ENCODE measurements at regions not wholly inside any gene's neighbourhood (a gene's known extent, or its start where the extent isn't known, plus 50 kb on each side); places are given as distances from the start of the nearest gene placed in this dataset.
A peak's percentile ranks its signal among the peaks of the same experiment; 100 is the strongest.
"Not testable (repeated sequence)": the region's sequence is repeated elsewhere in the genome, so short reads cannot be mapped to it uniquely, and the experiment has no call there.

DNA sequence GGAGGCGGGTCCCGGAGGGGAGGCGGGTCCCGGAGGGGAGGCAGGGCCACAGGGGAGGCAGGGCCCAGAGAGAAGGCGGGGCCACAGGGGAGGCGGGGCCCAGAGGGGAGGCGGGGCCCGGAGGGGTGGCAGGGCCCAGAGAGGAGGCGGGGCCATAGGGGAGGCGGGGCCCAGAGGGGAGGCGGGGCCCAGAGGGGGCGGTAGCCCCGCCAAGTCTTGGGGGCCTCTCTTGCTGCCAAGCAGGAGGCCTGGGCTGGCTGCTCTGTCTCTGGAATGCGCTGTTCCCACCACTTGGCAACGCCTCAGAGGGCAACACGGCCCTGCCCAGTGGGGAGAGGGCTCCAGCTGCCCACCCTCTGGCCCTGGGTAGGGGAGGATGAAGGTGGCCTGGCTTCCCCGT lies 80.5 kb downstream of the YTHDF1 start:
- no peak overlapping the region for H3K4me3 ChIP-seq (ENCODE audit: low read length in 2 of 2)
- DNase-seq (peak; percentile 42 to 51), ATAC-seq (ENCODE audit: low FRiP score) (no peak)
- H3K27ac ChIP-seq (ENCODE audit: low read depth in 1 of 2, low read length in 2 of 2) = no peak overlapping the region
- H3K9me3 ChIP-seq (ENCODE audit: control insufficient read depth, low read length) = no peaks in the 10 kb centered on the region
- WGBS, 2 donors = 66 to 78% methylated on average over 11 to 17 of the region's 17 CpGs
- no peaks in the 10 kb centered on the region for H3K4me1 ChIP-seq (ENCODE audit: control insufficient read depth in 1 of 2, insufficient read depth in 2 of 2, low read length in 2 of 2)
- H3K27me3 ChIP-seq (ENCODE audit: control insufficient read depth in 1 of 2, insufficient read depth in 2 of 2, low read length in 1 of 2) = no peaks in the 10 kb centered on the region
- intact Hi-C loops (cut with DNase I) = no loop called here
- H3K36me3 ChIP-seq (ENCODE audit: control insufficient read depth in 1 of 2, insufficient read depth in 2 of 2, low read length in 1 of 2) = no peaks in the 10 kb centered on the region

DNA sequence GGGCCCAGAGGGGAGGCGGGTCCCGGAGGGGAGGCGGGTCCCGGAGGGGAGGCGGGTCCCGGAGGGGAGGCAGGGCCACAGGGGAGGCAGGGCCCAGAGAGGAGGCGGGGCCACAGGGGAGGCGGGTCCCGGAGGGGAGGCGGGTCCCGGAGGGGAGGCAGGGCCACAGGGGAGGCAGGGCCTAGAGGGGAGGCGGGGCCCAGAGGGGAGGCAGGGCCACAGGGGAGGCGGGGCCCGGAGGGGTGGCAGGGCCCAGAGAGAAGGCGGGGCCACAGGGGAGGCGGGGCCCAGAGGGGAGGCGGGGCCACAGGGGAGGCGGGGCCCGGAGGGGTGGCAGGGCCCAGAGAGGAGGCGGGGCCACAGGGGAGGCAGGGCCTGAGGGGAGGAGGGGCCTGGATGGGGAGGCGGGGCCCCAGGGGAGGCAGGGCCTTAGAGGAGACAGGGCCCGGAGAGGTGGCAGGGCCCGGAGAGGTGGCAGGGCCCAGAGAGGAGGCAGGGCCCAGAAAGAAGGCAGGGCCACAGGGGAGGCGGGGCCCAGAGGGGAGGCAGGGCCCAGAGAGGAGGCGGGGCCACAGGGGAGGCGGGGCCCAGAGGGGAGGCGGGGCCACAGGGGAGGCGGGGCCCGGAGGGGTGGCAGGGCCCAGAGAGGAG lies 81.1 kb downstream of the YTHDF1 start:
- H3K36me3 ChIP-seq (ENCODE audit: control insufficient read depth in 1 of 2, insufficient read depth in 2 of 2, low read length in 1 of 2); H3K9me3 ChIP-seq (ENCODE audit: control insufficient read depth, low read length); H3K27ac ChIP-seq (ENCODE audit: low read depth in 1 of 2, low read length in 2 of 2); H3K27me3 ChIP-seq (ENCODE audit: control insufficient read depth in 1 of 2, insufficient read depth in 2 of 2, low read length in 1 of 2); ATAC-seq (ENCODE audit: low FRiP score); intact Hi-C loops (cut with DNase I); H3K4me3 ChIP-seq (ENCODE audit: low read length in 2 of 2); H3K4me1 ChIP-seq (ENCODE audit: control insufficient read depth in 1 of 2, insufficient read depth in 2 of 2, low read length in 2 of 2): not testable (repeated sequence)
- 88 to 89% methylated on average over 7 to 11 of the region's 29 CpGs for WGBS, 2 donors
- peak; percentile 25 to 26 for DNase-seq

DNA sequence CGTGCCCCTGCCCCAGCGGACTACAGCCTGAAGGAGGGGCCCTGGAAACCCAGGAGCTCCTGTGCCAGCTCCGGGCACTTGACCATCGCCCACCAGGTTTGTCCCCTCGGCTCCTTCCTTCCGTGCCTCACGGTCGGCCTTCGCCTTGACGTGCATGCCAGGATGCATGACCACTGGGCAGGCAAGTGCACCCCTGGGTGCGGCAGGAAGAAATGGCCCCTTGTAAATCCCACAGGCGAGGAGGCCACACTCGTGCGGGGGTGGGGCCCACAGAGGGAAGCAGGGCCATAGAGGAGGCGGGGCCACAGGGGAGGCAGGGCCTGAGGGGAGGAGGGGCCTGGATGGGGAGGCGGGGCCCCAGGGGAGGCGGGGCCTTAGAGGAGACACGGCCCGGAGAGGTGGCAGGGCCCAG lies 81.7 kb downstream of the YTHDF1 start:
- no peak for ATAC-seq (ENCODE audit: low FRiP score)
- WGBS, 2 donors = 83 to 86% methylated on average over 15 to 19 of the region's 19 CpGs
- DNase-seq = peak; percentile 32 to 66
- Histone ChIP-seq H3K4me1 (ENCODE audit: control insufficient read depth in 1 of 2, insufficient read depth in 2 of 2, low read length in 2 of 2) (no peaks in the 10 kb centered on the region), H3K27ac (ENCODE audit: low read depth in 1 of 2, low read length in 2 of 2) (no peak overlapping the region), H3K9me3 (ENCODE audit: control insufficient read depth, low read length) (no peaks in the 10 kb centered on the region), H3K4me3 (ENCODE audit: low read length in 2 of 2) (no peak overlapping the region), H3K27me3 (ENCODE audit: control insufficient read depth in 1 of 2, insufficient read depth in 2 of 2, low read length in 1 of 2) (no peaks in the 10 kb centered on the region), H3K36me3 (ENCODE audit: control insufficient read depth in 1 of 2, insufficient read depth in 2 of 2, low read length in 1 of 2) (no peaks in the 10 kb centered on the region)
- intact Hi-C loops (cut with DNase I) = no loop called here

DNA sequence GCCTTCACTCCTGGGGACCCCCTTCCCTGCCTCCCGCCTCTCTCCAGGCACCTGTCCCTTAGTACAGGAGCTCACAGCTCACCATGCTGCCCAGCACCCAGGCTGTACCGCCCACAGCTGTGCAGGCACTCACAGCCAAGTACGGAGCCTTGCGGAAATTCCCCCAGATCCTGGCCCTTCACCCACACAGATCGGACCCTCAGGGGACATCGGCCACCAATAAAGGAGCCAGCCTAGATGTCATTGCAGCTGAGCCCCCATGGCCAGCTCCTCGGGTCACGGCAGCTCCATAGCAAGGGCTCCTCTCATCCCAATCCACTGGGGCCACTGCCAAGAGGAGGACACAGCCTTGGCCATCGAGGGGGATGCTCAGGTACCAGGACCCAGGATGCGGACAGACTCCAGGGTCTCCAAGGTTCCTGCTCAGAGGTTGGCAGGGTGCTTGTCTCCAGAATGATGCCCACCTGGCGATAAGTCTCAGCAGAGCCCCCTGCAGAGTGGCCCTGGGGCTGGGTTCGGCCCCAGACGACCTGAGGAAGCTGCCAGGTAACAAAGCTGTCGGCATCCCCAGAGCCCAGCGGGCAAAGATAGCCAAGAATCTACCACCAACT lies 82.3 kb downstream of the YTHDF1 start:
- Histone ChIP-seq H3K36me3 (ENCODE audit: control insufficient read depth in 1 of 2, insufficient read depth in 2 of 2, low read length in 1 of 2) (no peaks in the 10 kb centered on the region), H3K27me3 (ENCODE audit: control insufficient read depth in 1 of 2, insufficient read depth in 2 of 2, low read length in 1 of 2) (no peaks in the 10 kb centered on the region), H3K4me1 (ENCODE audit: control insufficient read depth in 1 of 2, insufficient read depth in 2 of 2, low read length in 2 of 2) (no peaks in the 10 kb centered on the region), H3K4me3 (ENCODE audit: low read length in 2 of 2) (no peak overlapping the region), H3K27ac (ENCODE audit: low read depth in 1 of 2, low read length in 2 of 2) (no peak overlapping the region), H3K9me3 (ENCODE audit: control insufficient read depth, low read length) (no peaks in the 10 kb centered on the region)
- ATAC-seq (ENCODE audit: low FRiP score) (no peak), DNase-seq (peak; percentile 37 to 55)
- intact Hi-C loops (cut with DNase I) = no loop called here
- 86 to 88% methylated on average over 15 of the region's 15 CpGs for WGBS, 2 donors

DNA sequence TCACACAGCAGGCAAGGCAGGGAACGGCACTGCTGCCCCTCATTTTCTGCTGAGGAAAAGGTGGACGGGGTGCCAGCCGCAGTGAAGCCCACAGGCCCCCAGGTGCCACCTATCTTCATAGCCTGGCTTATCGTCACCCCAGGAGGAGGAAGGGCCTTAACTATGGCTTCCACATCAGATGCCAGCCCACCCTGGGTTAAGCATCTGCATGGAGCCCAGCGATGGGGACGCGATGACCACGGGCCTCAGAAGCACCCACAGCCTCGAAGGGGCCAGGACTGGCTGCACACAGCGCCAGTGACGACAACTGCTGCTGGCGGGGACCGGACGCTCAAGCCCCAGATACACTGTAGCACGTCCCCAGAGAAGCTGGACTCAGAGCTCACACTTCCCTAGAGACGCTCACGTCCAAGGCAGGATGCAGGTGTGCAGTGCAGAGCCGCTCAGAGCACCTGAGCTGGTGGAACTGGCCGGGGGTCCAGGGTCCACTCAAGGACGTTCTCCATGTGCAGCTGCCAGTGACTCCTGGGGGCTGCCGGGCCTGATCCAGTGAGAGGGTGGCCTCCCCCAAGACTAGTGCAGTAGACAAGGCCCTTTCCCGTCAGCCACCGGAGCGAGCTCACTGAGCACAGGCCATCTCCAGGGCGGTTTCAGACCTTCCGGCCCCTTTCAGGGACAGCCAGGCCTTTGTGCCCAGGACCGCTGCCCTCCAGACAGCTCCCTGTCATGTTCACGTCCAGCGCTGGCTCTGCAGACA lies 83.0 kb downstream of the YTHDF1 start:
- intact Hi-C loops (cut with DNase I) = no loop called here
- no peaks in the 10 kb centered on the region for H3K4me1 ChIP-seq (ENCODE audit: control insufficient read depth in 1 of 2, insufficient read depth in 2 of 2, low read length in 2 of 2)
- no peak overlapping the region for H3K27ac ChIP-seq (ENCODE audit: low read depth in 1 of 2, low read length in 2 of 2)
- no peaks in the 10 kb centered on the region for H3K36me3 ChIP-seq (ENCODE audit: control insufficient read depth in 1 of 2, insufficient read depth in 2 of 2, low read length in 1 of 2)
- DNase-seq = peak; percentile 24 to 57
- no peak for ATAC-seq (ENCODE audit: low FRiP score)
- H3K4me3 ChIP-seq (ENCODE audit: low read length in 2 of 2) = no peak overlapping the region
- 83 to 84% methylated on average over 29 of the region's 29 CpGs for WGBS, 2 donors
- H3K27me3 ChIP-seq (ENCODE audit: control insufficient read depth in 1 of 2, insufficient read depth in 2 of 2, low read length in 1 of 2) = no peaks in the 10 kb centered on the region
- no peaks in the 10 kb centered on the region for H3K9me3 ChIP-seq (ENCODE audit: control insufficient read depth, low read length)

DNA sequence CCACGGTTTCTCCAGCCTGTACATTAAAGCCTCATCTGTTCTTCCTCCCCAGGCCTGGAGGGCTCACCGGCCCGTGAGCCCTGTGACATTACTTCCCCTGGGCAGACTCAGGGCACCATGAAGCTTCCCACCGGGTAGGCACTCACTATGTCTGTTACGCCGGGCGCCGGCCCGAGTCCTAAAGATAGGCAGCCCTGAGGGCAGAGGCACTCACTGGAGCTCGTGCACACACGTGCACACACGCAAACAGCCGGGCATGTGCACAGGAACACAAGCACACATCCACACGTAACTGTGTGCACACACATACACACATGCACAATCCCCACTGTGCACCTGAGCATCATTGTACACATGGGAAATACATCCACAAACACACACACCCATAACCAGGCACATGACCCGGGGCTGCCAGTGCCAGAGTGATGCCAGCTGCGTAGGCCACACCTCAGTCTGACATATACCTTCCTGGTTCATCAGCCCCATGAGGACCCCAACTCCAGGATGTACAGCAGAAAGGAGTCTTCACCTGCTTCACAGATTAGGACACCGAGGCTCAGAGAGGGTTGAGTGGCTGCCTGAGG lies 83.7 kb downstream of the YTHDF1 start:
- Histone ChIP-seq H3K27ac (ENCODE audit: low read depth in 1 of 2, low read length in 2 of 2) (no peak overlapping the region), H3K36me3 (ENCODE audit: control insufficient read depth in 1 of 2, insufficient read depth in 2 of 2, low read length in 1 of 2) (no peaks in the 10 kb centered on the region), H3K27me3 (ENCODE audit: control insufficient read depth in 1 of 2, insufficient read depth in 2 of 2, low read length in 1 of 2) (no peaks in the 10 kb centered on the region), H3K4me3 (ENCODE audit: low read length in 2 of 2) (no peak overlapping the region), H3K4me1 (ENCODE audit: control insufficient read depth in 1 of 2, insufficient read depth in 2 of 2, low read length in 2 of 2) (no peaks in the 10 kb centered on the region), H3K9me3 (ENCODE audit: control insufficient read depth, low read length) (no peaks in the 10 kb centered on the region)
- ATAC-seq (ENCODE audit: low FRiP score) = no peak
- intact Hi-C loops (cut with DNase I) = no loop called here
- WGBS, 2 donors = 76% methylated on average over 17 of the region's 17 CpGs
- peak; percentile 29 to 72 for DNase-seq

DNA sequence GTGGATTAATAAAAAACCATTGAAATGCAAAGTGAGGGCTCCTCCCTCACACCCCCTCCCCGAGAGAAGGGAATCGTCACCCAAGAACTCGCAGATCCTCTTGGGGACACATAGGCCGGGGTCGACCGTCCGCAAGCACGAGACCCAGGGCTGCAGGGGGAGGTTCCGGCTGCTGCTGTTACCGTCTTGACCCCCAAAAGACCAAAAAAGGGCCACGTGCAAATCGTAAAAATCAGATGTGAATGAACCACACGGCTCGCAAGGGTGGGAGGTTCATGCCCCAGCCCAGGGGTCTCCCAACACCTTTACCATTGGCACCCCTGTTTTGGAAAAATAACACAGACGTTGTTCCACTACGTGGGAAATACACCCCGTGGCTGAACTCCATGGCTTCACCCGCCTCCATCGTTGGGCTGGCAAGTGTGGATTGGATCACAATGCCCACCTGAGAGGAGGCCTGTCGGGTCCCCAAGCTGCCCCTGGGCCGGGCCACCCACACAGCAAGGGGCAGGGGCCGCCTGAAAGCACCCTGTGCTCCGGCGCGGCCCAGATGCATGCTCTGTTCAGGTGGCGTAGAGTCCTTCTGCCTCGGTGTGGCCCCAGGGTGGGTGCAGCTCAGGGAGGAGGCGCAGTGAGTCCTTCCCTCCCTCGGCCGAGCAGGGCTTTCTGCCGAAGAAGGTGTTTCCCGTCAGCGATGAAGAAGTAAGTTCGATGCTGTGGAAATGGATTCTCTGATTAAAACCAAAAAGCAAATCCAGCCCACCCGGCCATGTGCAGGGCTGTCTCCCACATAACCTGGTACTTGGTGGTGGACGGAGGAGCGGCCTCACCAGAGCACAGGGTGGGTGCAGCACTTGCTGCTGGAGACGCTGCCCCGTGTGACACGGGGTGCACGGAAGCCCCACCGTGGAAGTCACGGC lies 85.0 kb downstream of the YTHDF1 start:
- H3K27me3 ChIP-seq (ENCODE audit: control insufficient read depth in 1 of 2, insufficient read depth in 2 of 2, low read length in 1 of 2) = no peaks in the 10 kb centered on the region
- peak; percentile 30 to 62 for DNase-seq
- peaks cover 1% of the 10 kb centered on the region for H3K9me3 ChIP-seq (ENCODE audit: control insufficient read depth, low read length)
- ATAC-seq (ENCODE audit: low FRiP score) = no peak
- intact Hi-C loops (cut with DNase I) = no loop called here
- no peaks in the 10 kb centered on the region for H3K36me3 ChIP-seq (ENCODE audit: control insufficient read depth in 1 of 2, insufficient read depth in 2 of 2, low read length in 1 of 2)
- no peaks in the 10 kb centered on the region for H3K4me1 ChIP-seq (ENCODE audit: control insufficient read depth in 1 of 2, insufficient read depth in 2 of 2, low read length in 2 of 2)
- 61 to 69% methylated on average over 43 of the region's 43 CpGs for WGBS, 2 donors
- H3K27ac ChIP-seq (ENCODE audit: low read depth in 1 of 2, low read length in 2 of 2) = no peak overlapping the region
- no peak overlapping the region for H3K4me3 ChIP-seq (ENCODE audit: low read length in 2 of 2)

DNA sequence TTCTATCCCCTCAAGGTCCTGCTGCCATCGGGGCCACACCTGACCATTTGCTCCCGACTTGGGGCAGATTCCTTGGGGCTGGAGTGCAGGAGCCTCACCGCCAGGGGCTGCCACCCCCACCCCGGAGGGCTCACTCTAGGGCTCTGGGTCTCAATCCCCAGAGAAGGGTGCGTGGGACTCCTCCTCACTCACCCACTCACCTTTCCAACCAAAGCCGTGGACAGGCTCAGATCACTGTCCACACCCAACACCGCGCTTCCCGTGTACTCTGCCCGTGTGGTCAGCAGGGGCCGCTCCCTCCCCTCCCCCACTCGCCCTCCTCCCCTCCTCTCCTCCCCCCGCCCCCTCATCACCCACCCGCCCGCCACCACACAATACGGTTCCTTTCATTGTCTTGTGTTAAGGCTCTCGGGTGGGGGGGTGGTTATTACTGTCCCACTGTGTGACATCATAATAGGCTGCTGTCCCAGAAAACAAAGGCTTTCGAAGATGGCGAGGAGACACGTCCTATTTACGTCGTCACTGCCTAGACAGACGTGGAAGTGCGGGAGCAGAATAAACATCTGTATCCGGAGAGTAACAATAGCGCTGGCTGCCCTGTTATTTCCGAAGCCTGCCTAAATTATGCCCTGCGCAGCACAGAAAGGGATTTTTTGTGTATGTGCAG lies 85.8 kb downstream of the YTHDF1 start:
- intact Hi-C loops (cut with DNase I) = no loop called here
- H3K27me3 ChIP-seq (ENCODE audit: control insufficient read depth in 1 of 2, insufficient read depth in 2 of 2, low read length in 1 of 2) = no peaks in the 10 kb centered on the region
- ATAC-seq (ENCODE audit: low FRiP score) (no peak), DNase-seq (peak; percentile 8 to 51)
- H3K4me3 ChIP-seq (ENCODE audit: low read length in 2 of 2) = no peak overlapping the region
- peaks cover 1% of the 10 kb centered on the region for H3K9me3 ChIP-seq (ENCODE audit: control insufficient read depth, low read length)
- H3K4me1 ChIP-seq (ENCODE audit: control insufficient read depth in 1 of 2, insufficient read depth in 2 of 2, low read length in 2 of 2) = no peaks in the 10 kb centered on the region
- no peak overlapping the region for H3K27ac ChIP-seq (ENCODE audit: low read depth in 1 of 2, low read length in 2 of 2)
- 24 to 31% methylated on average over 19 to 28 of the region's 28 CpGs for WGBS, 2 donors
- no peaks in the 10 kb centered on the region for H3K36me3 ChIP-seq (ENCODE audit: control insufficient read depth in 1 of 2, insufficient read depth in 2 of 2, low read length in 1 of 2)

Data from aorta (tissue), 5 donors.